ENCODE measurements at regions not wholly inside any gene's neighbourhood (a gene's known extent, or its start where the extent isn't known, plus 50 kb on each side); places are given as distances from the start of the nearest gene placed in this dataset.
A peak's percentile ranks its signal among the peaks of the same experiment; 100 is the strongest.

GRCh38 chr6:145233955-145234354 is 501.4 kb downstream of the EPM2A start:
- DNase-seq (ENCODE audit: low read depth): no peak

GRCh38 chr6:145235207-145235606 is 500.1 kb downstream of the EPM2A start:
- DNase-seq (ENCODE audit: low read depth): peak; percentile 2

- no peak for DNase-seq (ENCODE audit: low read depth)
Measured at GRCh38 chr6:145238787-145239186, 496.5 kb downstream of the EPM2A start.

- no peak for DNase-seq (ENCODE audit: low read depth)
Measured at GRCh38 chr6:145241039-145241438, 494.3 kb downstream of the EPM2A start.

GRCh38 chr6:145241721-145242120 is 493.6 kb downstream of the EPM2A start:
- DNase-seq (ENCODE audit: low read depth): no peak

GRCh38 chr6:145244349-145245100 is 490.8 kb downstream of the EPM2A start:
- DNase-seq (ENCODE audit: low read depth): peak; percentile 6

GRCh38 chr6:145245119-145245518 is 490.2 kb downstream of the EPM2A start:
- DNase-seq (ENCODE audit: low read depth): no peak

- peak; percentile 82 for DNase-seq (ENCODE audit: low read depth)
Measured at GRCh38 chr6:145247692-145248419, 487.5 kb downstream of the EPM2A start.

- no peak for DNase-seq (ENCODE audit: low read depth)
Measured at GRCh38 chr6:145250436-145250835, 484.9 kb downstream of the EPM2A start.

- no peak for DNase-seq (ENCODE audit: low read depth)
Measured at GRCh38 chr6:145252737-145253136, 482.6 kb downstream of the EPM2A start.

- no peak for DNase-seq (ENCODE audit: low read depth)
Measured at GRCh38 chr6:145254649-145255401, 480.5 kb downstream of the EPM2A start.

GRCh38 chr6:145257704-145258103 is 477.6 kb downstream of the EPM2A start:
- DNase-seq (ENCODE audit: low read depth): no peak

- no peak for DNase-seq (ENCODE audit: low read depth)
Measured at GRCh38 chr6:145258122-145258521, 477.2 kb downstream of the EPM2A start.

- no peak for DNase-seq (ENCODE audit: low read depth)
Measured at GRCh38 chr6:145260484-145261175, 474.7 kb downstream of the EPM2A start.

GRCh38 chr6:145261758-145262157 is 473.6 kb downstream of the EPM2A start:
- DNase-seq (ENCODE audit: low read depth): no peak

GRCh38 chr6:145262771-145263170 is 472.5 kb downstream of the EPM2A start:
- DNase-seq (ENCODE audit: low read depth): no peak

- DNase-seq (ENCODE audit: low read depth): no peak
Measured at GRCh38 chr6:145263778-145264211, 471.5 kb downstream of the EPM2A start.

GRCh38 chr6:145266432-145267075 is 468.8 kb downstream of the EPM2A start:
- no peak for DNase-seq (ENCODE audit: low read depth)

- DNase-seq (ENCODE audit: low read depth): no peak
Measured at GRCh38 chr6:145267076-145267867, 468.0 kb downstream of the EPM2A start.

- no peak for DNase-seq (ENCODE audit: low read depth)
Measured at GRCh38 chr6:145270464-145270863, 464.9 kb downstream of the EPM2A start.

GRCh38 chr6:145271040-145271439 is 464.3 kb downstream of the EPM2A start:
- DNase-seq (ENCODE audit: low read depth): no peak

Measured in renal cortical epithelial cell (primary cell).